H1 (cell line): ENCODE measurements at regions not wholly inside any gene's neighbourhood (a gene's known extent, or its start where the extent isn't known, plus 50 kb on each side); places are given as distances from the start of the nearest gene placed in this dataset.

Experiments used
- CTCF ChIA-PET: fragments of 300-600 bp; sonication (Branson Sonifier 250); formaldehyde crosslinking; loops from one replicate; lab custom pipeline; 2021; ENCODE audit not compliant: partially characterized antibody; lab: Charles Lee
- POLR2A ChIA-PET: fragments of 300-600 bp; sonication (Branson Sonifier 250); formaldehyde crosslinking; loops from one replicate; lab custom pipeline; 2021; ENCODE audit warnings: inconsistent platforms; ENCODE audit not compliant: partially characterized antibody; lab: Charles Lee
- DNase-seq, 2 experiments: peaks; one replicate each; pipeline versions ENCODE4 v3.0.0 to v3.0.0-alpha.2; 2010 to 2022; ENCODE audit warnings: low spot score in 2 of 2, low read depth in 1 of 2, mixed read lengths in 1 of 2
- FAIRE-seq: peaks from 2 replicates; lab custom pipeline; 2011; peaks lifted over from hg19 to GRCh38; lab: Jason Lieb, UNC
- H2AFZ ChIP-seq: 2 replicates; pipeline ENCODE4 v1.8.1; 2012; ENCODE audit warnings: low read length, inconsistent platforms
- H2AK5ac ChIP-seq: 2 replicates; pipeline ENCODE4 v1.6.1; 2013; ENCODE audit warnings: low read depth, low read length
- H2BK120ac ChIP-seq: replicated peaks from 2 replicates; pipeline ENCODE3; 2013; ENCODE audit warnings: low read depth, low read length, inconsistent platforms
- H2BK12ac ChIP-seq: 2 replicates; pipeline ENCODE4 v1.6.1; 2013; ENCODE audit warnings: low read depth, low read length
- H2BK15ac ChIP-seq: 2 replicates; pipeline ENCODE4 v1.6.1; 2013; ENCODE audit warnings: low read length
- H2BK20ac ChIP-seq: 2 replicates; pipeline ENCODE4 v1.6.1; 2013; ENCODE audit warnings: low read length
- H2BK5ac ChIP-seq: 2 replicates; pipeline ENCODE4 v1.6.1; 2013; ENCODE audit warnings: low read depth, low read length
- H3K14ac ChIP-seq: 2 replicates; pipeline ENCODE4 v1.6.1; 2013; ENCODE audit warnings: inconsistent platforms; ENCODE audit not compliant: insufficient read length
- H3K18ac ChIP-seq: 2 replicates; pipeline ENCODE4 v1.6.1; 2013; ENCODE audit warnings: low read length; ENCODE audit errors: extremely low read depth
- H3K23ac ChIP-seq: 2 replicates; pipeline ENCODE4 v1.6.1; 2013; ENCODE audit warnings: inconsistent platforms; ENCODE audit not compliant: insufficient read length
- H3K23me2 ChIP-seq: 2 replicates; pipeline ENCODE4 v1.6.1; 2013; ENCODE audit warnings: low read depth, low read length
- H3K27ac ChIP-seq: 2 replicates; pipeline ENCODE4 v1.6.1; 2011; ENCODE audit warnings: low read depth, low read length, inconsistent platforms
- H3K27me3 ChIP-seq, 4 experiments: replicated peaks in 1 of 4; 1 replicate in 1 of 4; 2 replicates in 3 of 4; pipeline versions ENCODE4 v1.6.1 to v1.8.1; 2011 to 2013; ENCODE audit warnings: low read length in 3 of 4, mild to moderate bottlenecking in 3 of 4, inconsistent platforms in 2 of 4, mixed read lengths in 2 of 4, moderate library complexity in 1 of 4; ENCODE audit not compliant: control insufficient read depth in 3 of 4, insufficient read depth in 3 of 4; ENCODE audit errors: extremely low read depth in 1 of 4
- H3K36me3 ChIP-seq, 4 experiments: 2 replicates each; pipeline versions ENCODE4 v1.6.1 to v1.8.1; 2011 to 2013; ENCODE audit warnings: mild to moderate bottlenecking in 4 of 4, low read length in 3 of 4, moderate library complexity in 2 of 4, control low read depth in 1 of 4, inconsistent platforms in 1 of 4; ENCODE audit not compliant: insufficient read depth in 4 of 4, control insufficient read depth in 2 of 4
- H3K4ac ChIP-seq: replicated peaks from 2 replicates; pipeline ENCODE3; 2013; ENCODE audit warnings: low read length, low read depth, mixed read lengths, inconsistent platforms; ENCODE audit not compliant: insufficient read length
- H3K4me1 ChIP-seq, 4 experiments: replicated peaks in 1 of 4; 1 replicate in 1 of 4; 2 replicates in 3 of 4; pipeline versions ENCODE4 v1.6.1 to v1.8.1; 2011 to 2013; ENCODE audit warnings: low read length in 3 of 4, inconsistent platforms in 2 of 4, mixed read lengths in 1 of 4; ENCODE audit not compliant: insufficient read depth in 4 of 4, control insufficient read depth in 3 of 4
- H3K4me2 ChIP-seq, 2 experiments: 2 replicates each; pipeline versions ENCODE4 v1.6.1 to v1.8.1; 2011 to 2013; ENCODE audit warnings: low read depth in 2 of 2, low read length in 2 of 2, control low read depth in 1 of 2, inconsistent platforms in 1 of 2, mild to moderate bottlenecking in 1 of 2; ENCODE audit not compliant: insufficient read depth in 1 of 2
- H3K4me3 ChIP-seq, 4 experiments: fragments of 200-600, 300-600 bp in 1 of 4; sonication (generic), shearing (Covaris generic), sonication (Bioruptor Twin) in 1 of 4; 2 replicates each; pipeline versions ENCODE4 v1.5.1 to v1.8.1; 2011 to 2016; ENCODE audit warnings: low read length in 4 of 4, low read depth in 3 of 4, control low read depth in 2 of 4, inconsistent platforms in 2 of 4, mild to moderate bottlenecking in 2 of 4, mixed read lengths in 1 of 4, moderate library complexity in 1 of 4; ENCODE audit not compliant: insufficient read depth in 2 of 4; ENCODE audit errors: extremely low read depth in 1 of 4
- H3K56ac ChIP-seq: replicated peaks from 2 replicates; pipeline ENCODE3; 2013; ENCODE audit warnings: low read depth, mild to moderate bottlenecking, mixed read lengths, low read length, inconsistent platforms; ENCODE audit not compliant: insufficient read length
- H3K79me1 ChIP-seq: 2 replicates; pipeline ENCODE4 v1.6.1; 2013; ENCODE audit warnings: low read depth, low read length, control low read depth
- H3K79me2 ChIP-seq, 2 experiments: 2 replicates each; pipeline versions ENCODE4 v1.6.1 to v1.8.1; 2012 to 2013; ENCODE audit warnings: low read length in 2 of 2, mild to moderate bottlenecking in 2 of 2, inconsistent platforms in 1 of 2; ENCODE audit not compliant: insufficient read depth in 2 of 2, control insufficient read depth in 1 of 2
- H3K9ac ChIP-seq, 4 experiments: replicated peaks in 1 of 4; 1 replicate in 1 of 4; 2 replicates in 3 of 4; pipeline versions ENCODE4 v1.6.1 to v1.8.1; 2011 to 2013; ENCODE audit warnings: low read depth in 3 of 4, low read length in 3 of 4, control low read depth in 2 of 4, mild to moderate bottlenecking in 2 of 4, moderate library complexity in 2 of 4, inconsistent platforms in 1 of 4; ENCODE audit errors: extremely low read depth in 1 of 4
- H3K9me3 ChIP-seq, 2 experiments: 2 replicates each; pipeline versions ENCODE4 v1.6.1 to v1.8.1; 2012 to 2013; ENCODE audit warnings: mild to moderate bottlenecking in 2 of 2, moderate library complexity in 2 of 2, control low read depth in 1 of 2, inconsistent platforms in 1 of 2, low read depth in 1 of 2, low read length in 1 of 2, mixed read lengths in 1 of 2; ENCODE audit not compliant: insufficient read depth in 2 of 2
- H4K20me1 ChIP-seq, 2 experiments: replicated peaks in 1 of 2; 2 replicates each; pipeline versions ENCODE3 to v1.8.1; 2011 to 2013; ENCODE audit warnings: inconsistent platforms in 2 of 2, low read length in 2 of 2, mild to moderate bottlenecking in 1 of 2; ENCODE audit not compliant: insufficient read depth in 2 of 2, control insufficient read depth in 1 of 2
- H4K5ac ChIP-seq: 2 replicates; pipeline ENCODE4 v1.6.1; 2013; ENCODE audit warnings: low read length, low read depth, mixed read lengths, inconsistent platforms; ENCODE audit not compliant: insufficient read length
- H4K8ac ChIP-seq: 2 replicates; pipeline ENCODE4 v1.8.0; 2013; ENCODE audit warnings: mild to moderate bottlenecking, moderate library complexity, low read length, inconsistent platforms; ENCODE audit not compliant: insufficient read depth; ENCODE audit errors: extremely low read depth
- H4K91ac ChIP-seq: replicated peaks from 2 replicates; pipeline ENCODE3; 2013; ENCODE audit warnings: low read length, mixed read lengths, inconsistent platforms; ENCODE audit not compliant: insufficient read length
- E2F6 ChIP-seq: IDR thresholded peaks from 2 replicates; pipeline ENCODE4 v1.6.1; 2012; ENCODE audit warnings: inconsistent platforms
- NANOG ChIP-seq: IDR thresholded peaks from 2 replicates; pipeline ENCODE4 v1.6.1; 2011; ENCODE audit warnings: low read length, low read depth, mild to moderate bottlenecking, inconsistent platforms; ENCODE audit not compliant: insufficient read depth, poor library complexity, severe bottlenecking
- RNF2 ChIP-seq: fragments of 200-900, 300-1000 bp; sonication (generic); IDR thresholded peaks from 2 replicates; pipeline ENCODE4 v1.7.1; 2016; ENCODE audit warnings: borderline replicate concordance, low read depth, mild to moderate bottlenecking, antibody characterized with exemption, low read length; ENCODE audit not compliant: poor library complexity, severe bottlenecking; ENCODE audit errors: missing control alignments
- SP2 ChIP-seq: IDR thresholded peaks from 2 replicates; pipeline ENCODE4 v1.6.1; 2012; ENCODE audit warnings: mild to moderate bottlenecking, low read length, inconsistent platforms
- WGBS, 2 experiments: shearing (Covaris generic) in 1 of 2; methylation state at CpG; one replicate each; pipeline versions ENCODE4 v1.1.6 to v1.1.7; 2013 to 2015; ENCODE audit warnings: low lambda C conversion rate in 2 of 2, mixed read lengths in 2 of 2, inconsistent platforms in 1 of 2, low coverage in 1 of 2, missing lambda C conversion rate in 1 of 2; ENCODE audit not compliant: insufficient replicate concordance in 2 of 2, insufficient coverage in 1 of 2, insufficient read length in 1 of 2; ENCODE audit errors: extremely low coverage in 1 of 2, missing lambda C conversion rate in 1 of 2; 5-methylcytosine and 5-hydroxymethylcytosine counted together

GRCh38 chr4:165711912-165712311 is 161.1 kb upstream of the TLL1 start:
- ChIA-PET POLR2A (no interaction called here), CTCF (no interaction called here)
- H2AK5ac ChIP-seq: no peak overlapping the region
- H3K9me3 ChIP-seq: no peaks in the 10 kb centered on the region
- no peaks in the 10 kb centered on the region for H3K23me2 ChIP-seq
- WGBS, 2 experiments: 85% methylated on average over 2 of the region's 2 CpGs; no CpG with 5 or more reads in 1 of the 2 experiments
- no peak overlapping the region for H3K4me3 ChIP-seq
- H3K79me2 ChIP-seq: no peaks in the 10 kb centered on the region
- no peaks in the 10 kb centered on the region for H3K27me3 ChIP-seq
- H2BK120ac ChIP-seq: no peak overlapping the region
- TF ChIP-seq RNF2 (no peak), NANOG (no peak), E2F6 (no peak), SP2 (no peak)
- H4K5ac ChIP-seq: no peak overlapping the region
- no peak overlapping the region for H2BK15ac ChIP-seq
- FAIRE-seq (no peak), DNase-seq (no peak)
- no peaks in the 10 kb centered on the region for H3K36me3 ChIP-seq
- no peak overlapping the region; the same call in 1 of the 2 replicates for H2AFZ ChIP-seq
- H3K23ac ChIP-seq: no peak overlapping the region
- no peak overlapping the region for H4K8ac ChIP-seq
- no peak overlapping the region for H3K4ac ChIP-seq
- no peak overlapping the region for H2BK12ac ChIP-seq
- no peak overlapping the region for H3K14ac ChIP-seq
- H3K56ac ChIP-seq: no peak overlapping the region
- H3K4me2 ChIP-seq: no peak overlapping the region
- H3K4me1 ChIP-seq: peaks cover 0 to 3% (median 1%) of the 10 kb centered on the region in 4 experiments; a peak in 2 of 7 replicates
- H2BK5ac ChIP-seq: no peak overlapping the region
- no peak overlapping the region for H4K91ac ChIP-seq
- H3K18ac ChIP-seq: no peak overlapping the region
- no peaks in the 10 kb centered on the region for H3K79me1 ChIP-seq
- no peak overlapping the region for H3K27ac ChIP-seq
- no peaks in the 10 kb centered on the region for H4K20me1 ChIP-seq
- no peak overlapping the region for H3K9ac ChIP-seq
- H2BK20ac ChIP-seq: no peak overlapping the region
